ENCODE measurements at regions not wholly inside any gene's neighbourhood (a gene's known extent, or its start where the extent isn't known, plus 50 kb on each side); places are given as distances from the start of the nearest gene placed in this dataset.

DNA sequence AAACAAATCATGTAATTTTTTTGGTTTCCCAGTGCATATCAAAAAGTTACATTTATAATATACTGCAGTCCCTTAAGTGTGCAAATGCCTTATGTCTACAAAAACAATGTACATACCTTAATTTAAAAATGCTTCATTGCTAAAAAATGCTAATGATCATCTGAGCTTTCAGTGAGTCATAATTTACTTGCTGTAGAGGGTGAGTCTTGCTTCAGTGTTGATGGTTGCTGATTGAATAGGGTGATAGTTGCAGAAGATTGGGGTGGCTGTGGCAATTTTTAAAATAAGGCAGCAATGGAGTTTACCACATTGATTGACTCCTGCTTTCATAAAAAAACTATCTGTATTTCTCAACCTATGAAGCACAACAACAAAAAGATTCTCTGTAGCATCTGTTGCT is 613.9 kb downstream of the TBC1D4 start:
- Histone ChIP-seq H4K20me1 (ENCODE audit: insufficient read depth, low read length) (no peaks in the 10 kb centered on the region), H3K27me3 (ENCODE audit: insufficient read depth, low read length) (no peaks in the 10 kb centered on the region), H3K9me3 (ENCODE audit: low read length) (no peaks in the 10 kb centered on the region), H3K27ac (ENCODE audit: low read depth, low read length, poor library complexity, severe bottlenecking) (no peak overlapping the region), H3F3A (ENCODE audit: insufficient read depth, low read length) (no peaks in the 10 kb centered on the region), H2AFZ (ENCODE audit: low read length) (no peak overlapping the region), H3K36me3 (ENCODE audit: insufficient read depth, low read length) (no peaks in the 10 kb centered on the region), H3K9ac (ENCODE audit: low read length) (no peak overlapping the region), H3K4me1 (ENCODE audit: insufficient read depth, low read length, severe bottlenecking) (no peaks in the 10 kb centered on the region), H3K79me2 (ENCODE audit: insufficient read depth, low read length) (no peaks in the 10 kb centered on the region), H3K9me2 (ENCODE audit: low read depth, low read length) (no peaks in the 10 kb centered on the region), H3K4me2 (ENCODE audit: low read length) (no peak overlapping the region), H3K4me3 (ENCODE audit: low read depth, low read length, poor library complexity, severe bottlenecking) (no peak overlapping the region)
- TF ChIP-seq, protein P1, sequence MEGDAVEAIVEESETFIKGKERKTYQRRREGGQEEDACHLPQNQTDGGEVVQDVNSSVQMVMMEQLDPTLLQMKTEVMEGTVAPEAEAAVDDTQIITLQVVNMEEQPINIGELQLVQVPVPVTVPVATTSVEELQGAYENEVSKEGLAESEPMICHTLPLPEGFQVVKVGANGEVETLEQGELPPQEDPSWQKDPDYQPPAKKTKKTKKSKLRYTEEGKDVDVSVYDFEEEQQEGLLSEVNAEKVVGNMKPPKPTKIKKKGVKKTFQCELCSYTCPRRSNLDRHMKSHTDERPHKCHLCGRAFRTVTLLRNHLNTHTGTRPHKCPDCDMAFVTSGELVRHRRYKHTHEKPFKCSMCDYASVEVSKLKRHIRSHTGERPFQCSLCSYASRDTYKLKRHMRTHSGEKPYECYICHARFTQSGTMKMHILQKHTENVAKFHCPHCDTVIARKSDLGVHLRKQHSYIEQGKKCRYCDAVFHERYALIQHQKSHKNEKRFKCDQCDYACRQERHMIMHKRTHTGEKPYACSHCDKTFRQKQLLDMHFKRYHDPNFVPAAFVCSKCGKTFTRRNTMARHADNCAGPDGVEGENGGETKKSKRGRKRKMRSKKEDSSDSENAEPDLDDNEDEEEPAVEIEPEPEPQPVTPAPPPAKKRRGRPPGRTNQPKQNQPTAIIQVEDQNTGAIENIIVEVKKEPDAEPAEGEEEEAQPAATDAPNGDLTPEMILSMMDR (IDR thresholded peaks at IDR 0.05; ENCODE audit: low read length) = no peak
- no peak for TF ChIP-seq EZH2 (IDR thresholded peaks at IDR 0.05; ENCODE audit: borderline replicate concordance, low read length)

- H3K4me3 ChIP-seq (ENCODE audit: low read depth, low read length, poor library complexity, severe bottlenecking) = no peak overlapping the region
- H3K4me1 ChIP-seq (ENCODE audit: insufficient read depth, low read length, severe bottlenecking) = no peaks in the 10 kb centered on the region
- no peaks in the 10 kb centered on the region for H3K36me3 ChIP-seq (ENCODE audit: insufficient read depth, low read length)
- H3K9me3 ChIP-seq (ENCODE audit: low read length) = no peaks in the 10 kb centered on the region
- no peaks in the 10 kb centered on the region for H3K9me2 ChIP-seq (ENCODE audit: low read depth, low read length)
- TF ChIP-seq EZH2 (IDR thresholded peaks at IDR 0.05; ENCODE audit: borderline replicate concordance, low read length) = no peak
- TF ChIP-seq, protein P1 (IDR thresholded peaks at IDR 0.05; ENCODE audit: low read length) = no peak
- H2AFZ ChIP-seq (ENCODE audit: low read length) = no peak overlapping the region
- no peaks in the 10 kb centered on the region for H3F3A ChIP-seq (ENCODE audit: insufficient read depth, low read length)
- no peak overlapping the region for H3K4me2 ChIP-seq (ENCODE audit: low read length)
- H4K20me1 ChIP-seq (ENCODE audit: insufficient read depth, low read length) = no peaks in the 10 kb centered on the region
- H3K27me3 ChIP-seq (ENCODE audit: insufficient read depth, low read length) = no peaks in the 10 kb centered on the region
- H3K79me2 ChIP-seq (ENCODE audit: insufficient read depth, low read length) = no peaks in the 10 kb centered on the region
- H3K27ac ChIP-seq (ENCODE audit: low read depth, low read length, poor library complexity, severe bottlenecking) = no peak overlapping the region
- no peak overlapping the region for H3K9ac ChIP-seq (ENCODE audit: low read length)
Measured at GRCh38 chr13:74867460-74867859, 614.5 kb downstream of the TBC1D4 start.

GRCh38 chr13:74866101-74866500 is 615.9 kb downstream of the TBC1D4 start:
- no peak overlapping the region for H2AFZ ChIP-seq (ENCODE audit: low read length)
- H3K4me1 ChIP-seq (ENCODE audit: insufficient read depth, low read length, severe bottlenecking) = no peaks in the 10 kb centered on the region
- H4K20me1 ChIP-seq (ENCODE audit: insufficient read depth, low read length) = no peaks in the 10 kb centered on the region
- no peaks in the 10 kb centered on the region for H3K27me3 ChIP-seq (ENCODE audit: insufficient read depth, low read length)
- no peaks in the 10 kb centered on the region for H3K79me2 ChIP-seq (ENCODE audit: insufficient read depth, low read length)
- no peaks in the 10 kb centered on the region for H3F3A ChIP-seq (ENCODE audit: insufficient read depth, low read length)
- no peaks in the 10 kb centered on the region for H3K9me3 ChIP-seq (ENCODE audit: low read length)
- TF ChIP-seq EZH2 (IDR thresholded peaks at IDR 0.05; ENCODE audit: borderline replicate concordance, low read length) = no peak
- TF ChIP-seq, protein P1 (IDR thresholded peaks at IDR 0.05; ENCODE audit: low read length) = no peak
- no peak overlapping the region for H3K27ac ChIP-seq (ENCODE audit: low read depth, low read length, poor library complexity, severe bottlenecking)
- H3K36me3 ChIP-seq (ENCODE audit: insufficient read depth, low read length) = no peaks in the 10 kb centered on the region
- H3K4me3 ChIP-seq (ENCODE audit: low read depth, low read length, poor library complexity, severe bottlenecking) = no peak overlapping the region
- H3K9ac ChIP-seq (ENCODE audit: low read length) = no peak overlapping the region
- no peak overlapping the region for H3K4me2 ChIP-seq (ENCODE audit: low read length)
- no peaks in the 10 kb centered on the region for H3K9me2 ChIP-seq (ENCODE audit: low read depth, low read length)

All from OCI-LY1 (cell line).